ENCODE measurements at regions not wholly inside any gene's neighbourhood (a gene's known extent, or its start where the extent isn't known, plus 50 kb on each side); places are given as distances from the start of the nearest gene placed in this dataset.
"Not testable (repeated sequence)": the region's sequence is repeated elsewhere in the genome, so short reads cannot be mapped to it uniquely, and the experiment has no call there.

- DNase-seq (ENCODE audit: low read depth, low spot score) = no peak
- H3K4me3 ChIP-seq (ENCODE audit: low read length) = no peak overlapping the region
These were observed 484.7 kb downstream of the DACH1 start for GRCh38 chr13:71382285-71382684.

DNA sequence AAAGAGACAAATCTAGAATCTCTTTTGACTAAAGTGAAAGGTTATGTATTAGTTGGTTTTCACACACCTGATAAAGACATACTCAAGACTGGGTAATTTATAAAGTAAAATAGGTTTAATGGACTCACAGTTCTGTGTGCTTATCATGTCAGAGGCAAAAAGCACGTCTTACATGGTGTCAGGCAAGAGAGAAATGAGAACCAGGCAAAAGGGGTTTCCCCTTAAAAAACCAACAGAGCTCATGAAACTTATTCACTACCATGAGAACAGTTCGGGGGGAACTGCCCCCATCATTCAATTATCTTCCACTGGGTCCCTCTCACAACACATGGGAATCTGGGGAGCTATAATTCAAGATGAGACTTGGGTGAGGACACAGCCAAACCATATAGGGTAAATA, 486.8 kb downstream of the DACH1 start:
- no peak overlapping the region for H3K4me3 ChIP-seq (ENCODE audit: low read length)

DNA sequence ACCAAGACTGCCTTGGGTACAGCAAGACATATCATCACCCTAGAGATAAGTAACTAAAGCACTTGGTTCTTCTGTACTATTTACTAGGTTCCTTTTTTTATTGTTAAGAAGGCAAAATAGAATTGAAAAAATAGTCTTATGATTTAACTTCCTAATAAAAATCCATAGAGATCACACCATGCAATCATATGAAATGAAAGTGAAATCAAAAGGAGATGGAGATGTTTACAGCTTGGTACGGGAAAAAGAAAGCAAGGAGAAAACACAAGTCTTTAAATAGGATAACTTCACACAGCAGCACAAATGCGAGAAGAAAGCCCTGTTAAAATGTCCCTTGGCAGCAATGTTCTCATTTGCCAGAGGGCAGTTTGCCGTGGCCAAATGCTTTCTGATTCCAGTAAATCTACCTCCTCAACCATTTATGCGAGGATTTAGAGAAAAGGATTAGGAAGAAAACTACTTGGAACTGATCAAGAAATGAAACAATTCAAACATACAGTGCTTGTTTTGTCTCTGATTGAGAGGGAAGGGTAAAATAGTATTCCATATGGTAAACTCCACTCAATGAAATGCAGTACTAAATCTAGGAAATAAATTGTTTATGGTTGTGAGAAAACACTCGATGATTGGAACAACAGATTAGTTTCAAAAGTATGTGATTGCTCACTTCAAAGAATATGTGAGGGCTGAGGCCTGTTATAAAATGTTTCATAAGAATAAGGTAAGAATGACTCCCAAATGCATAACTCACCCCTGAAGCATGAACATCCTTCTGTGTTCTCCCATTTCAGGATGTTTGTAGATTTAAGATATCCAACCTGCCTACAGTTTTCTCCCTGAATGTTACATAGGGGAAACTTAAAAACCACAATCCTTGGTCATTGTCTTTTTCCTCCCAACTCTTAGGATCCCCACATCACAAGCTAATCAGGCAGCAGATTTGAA, 487.8 kb downstream of the DACH1 start:
- no peak overlapping the region for H3K4me3 ChIP-seq (ENCODE audit: low read length)
- DNase-seq (ENCODE audit: low read depth, low spot score) = no peak

More for the DNA sequence above, 486.8 kb downstream of the DACH1 start:
- DNase-seq (ENCODE audit: low read depth, low spot score) = no peak

- H3K4me3 ChIP-seq (ENCODE audit: low read length) = no peak overlapping the region
- DNase-seq (ENCODE audit: low read depth, low spot score) = no peak
These were observed 492.4 kb downstream of the DACH1 start for GRCh38 chr13:71374471-71375049.

DNA sequence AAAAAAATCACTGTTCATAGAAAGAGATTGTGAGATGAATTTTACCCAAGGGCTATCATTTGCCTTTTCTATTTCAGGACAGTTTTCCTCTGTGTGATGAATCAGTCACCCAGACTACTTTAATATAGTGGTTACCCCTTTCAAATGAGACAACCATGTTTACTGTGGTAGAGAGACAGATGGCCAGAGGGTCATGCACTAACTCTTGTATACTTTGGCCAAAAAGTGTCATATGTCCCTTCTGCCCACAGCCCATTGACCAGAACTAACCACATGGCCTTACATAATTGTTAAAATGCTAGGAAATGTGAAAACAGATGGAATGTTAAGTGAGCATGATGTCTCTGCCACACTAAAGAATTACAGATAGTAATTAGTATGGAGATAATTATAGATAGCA, 498.7 kb downstream of the DACH1 start:
- DNase-seq (ENCODE audit: low read depth, low spot score) = no peak
- no peak overlapping the region for H3K4me3 ChIP-seq (ENCODE audit: low read length)

GRCh38 chr13:71360041-71360440, 507.0 kb downstream of the DACH1 start:
- H3K4me3 ChIP-seq (ENCODE audit: low read length) = no peak overlapping the region
- no peak for DNase-seq (ENCODE audit: low read depth, low spot score)

GRCh38 chr13:71359641-71360040, 507.4 kb downstream of the DACH1 start:
- DNase-seq (ENCODE audit: low read depth, low spot score) = no peak
- H3K4me3 ChIP-seq (ENCODE audit: low read length) = no peak overlapping the region

DNA sequence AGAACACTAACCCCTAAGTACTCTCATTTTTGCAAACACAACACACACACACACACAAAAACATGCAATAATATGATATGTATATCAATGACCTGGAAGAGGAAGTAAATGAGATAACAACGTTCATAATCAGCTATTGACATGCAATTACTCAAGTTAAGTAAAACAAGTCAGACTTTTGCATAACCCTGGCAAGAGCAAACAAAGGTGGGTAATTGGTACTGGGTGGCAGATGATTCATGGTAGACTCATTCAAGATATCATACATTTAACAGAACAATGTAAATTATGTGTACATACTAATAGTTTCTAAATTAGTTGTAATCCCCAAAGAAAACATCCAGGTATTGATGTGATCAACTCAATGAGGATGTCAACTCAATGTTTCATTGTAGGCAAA, 508.8 kb downstream of the DACH1 start:
- no peak for DNase-seq (ENCODE audit: low read depth, low spot score)
- H3K4me3 ChIP-seq (ENCODE audit: low read length) = no peak overlapping the region

- no peak for DNase-seq (ENCODE audit: low read depth, low spot score)
- no peak overlapping the region for H3K4me3 ChIP-seq (ENCODE audit: low read length)
These were observed 512.0 kb downstream of the DACH1 start for GRCh38 chr13:71355010-71355409.

GRCh38 chr13:71350886-71351285, 516.1 kb downstream of the DACH1 start:
- H3K4me3 ChIP-seq (ENCODE audit: low read length) = no peak overlapping the region
- DNase-seq (ENCODE audit: low read depth, low spot score) = no peak

DNA sequence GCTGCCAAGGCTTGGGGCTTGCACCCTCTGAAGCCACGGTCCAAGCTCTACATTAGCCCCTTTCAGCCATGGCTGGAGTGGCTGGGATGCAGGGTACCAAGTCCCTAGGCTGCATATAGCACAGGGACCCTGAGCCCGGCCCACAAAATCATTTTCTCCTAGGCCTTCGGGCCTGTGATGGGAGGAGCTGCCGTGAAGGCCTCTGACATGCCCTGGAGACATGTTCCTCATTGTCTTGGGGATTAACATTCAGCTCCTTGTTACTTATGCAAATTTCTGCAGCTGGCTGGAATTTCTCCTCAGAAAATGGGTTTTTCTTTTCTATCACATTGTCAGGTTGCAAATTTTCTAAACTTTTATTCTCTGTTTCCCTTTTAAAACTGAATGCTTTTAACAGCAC, 521.1 kb downstream of the DACH1 start:
- DNase-seq (ENCODE audit: low read depth, low spot score); H3K4me3 ChIP-seq (ENCODE audit: low read length): not testable (repeated sequence)

GRCh38 chr13:71339736-71340135, 527.3 kb downstream of the DACH1 start:
- H3K4me3 ChIP-seq (ENCODE audit: low read length) = no peak overlapping the region
- no peak for DNase-seq (ENCODE audit: low read depth, low spot score)

- no peak for DNase-seq (ENCODE audit: low read depth, low spot score)
These were observed 528.0 kb downstream of the DACH1 start for GRCh38 chr13:71339005-71339404.

GRCh38 chr13:71338070-71338469, 528.9 kb downstream of the DACH1 start:
- H3K4me3 ChIP-seq (ENCODE audit: low read length) = no peak overlapping the region
- DNase-seq (ENCODE audit: low read depth, low spot score) = no peak

More at GRCh38 chr13:71339005-71339404, 528.0 kb downstream of the DACH1 start:
- H3K4me3 ChIP-seq (ENCODE audit: low read length) = no peak overlapping the region

DNA sequence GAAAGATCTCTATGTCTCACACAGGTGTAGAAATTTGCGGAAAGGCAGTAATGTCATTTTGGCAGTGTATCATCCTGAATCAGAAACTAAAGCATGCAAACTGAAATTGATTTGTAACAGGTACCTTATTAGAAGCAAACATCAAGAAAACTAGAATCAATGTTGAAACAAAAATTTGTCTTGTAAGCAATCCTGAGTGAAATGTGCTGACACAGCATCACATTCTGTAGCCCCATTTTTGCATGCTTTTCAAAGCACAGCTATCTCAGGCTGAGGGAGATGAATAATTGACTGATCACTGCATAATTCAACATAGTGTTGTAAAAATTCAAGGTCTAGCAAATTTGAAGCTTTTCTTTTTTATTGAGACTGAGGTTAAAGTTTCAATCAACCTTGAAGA, 539.7 kb downstream of the DACH1 start:
- no peak overlapping the region for H3K4me3 ChIP-seq (ENCODE audit: low read length)

GRCh38 chr13:71325556-71325955, 541.4 kb downstream of the DACH1 start:
- DNase-seq (ENCODE audit: low read depth, low spot score) = no peak
- H3K4me3 ChIP-seq (ENCODE audit: low read length) = no peak overlapping the region

More for the DNA sequence above, 539.7 kb downstream of the DACH1 start:
- no peak for DNase-seq (ENCODE audit: low read depth, low spot score)

DNA sequence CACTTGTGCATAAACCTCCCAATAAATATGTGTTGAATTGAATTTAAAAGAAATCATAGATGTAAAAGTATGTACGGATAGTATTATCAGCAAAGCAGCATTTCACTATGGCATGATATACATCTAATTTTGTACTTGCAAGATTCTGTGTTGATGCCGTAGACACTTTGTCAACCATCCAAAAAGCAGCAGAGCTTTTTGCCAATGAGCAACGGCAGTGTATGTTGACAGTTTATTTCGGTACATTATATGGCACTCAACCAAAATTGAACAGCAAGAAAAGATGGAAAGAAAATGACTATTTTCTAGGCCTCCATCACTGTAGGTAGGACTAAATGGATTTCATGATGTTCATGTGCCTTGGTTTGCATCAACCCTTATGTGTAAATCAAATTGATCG, 543.7 kb downstream of the DACH1 start:
- H3K4me3 ChIP-seq (ENCODE audit: low read length) = no peak overlapping the region
- DNase-seq (ENCODE audit: low read depth, low spot score) = no peak

- DNase-seq (ENCODE audit: low read depth, low spot score) = peak; percentile 15
- H3K4me3 ChIP-seq (ENCODE audit: low read length) = no peak overlapping the region
These were observed 546.6 kb downstream of the DACH1 start for GRCh38 chr13:71320452-71320851.

DNA sequence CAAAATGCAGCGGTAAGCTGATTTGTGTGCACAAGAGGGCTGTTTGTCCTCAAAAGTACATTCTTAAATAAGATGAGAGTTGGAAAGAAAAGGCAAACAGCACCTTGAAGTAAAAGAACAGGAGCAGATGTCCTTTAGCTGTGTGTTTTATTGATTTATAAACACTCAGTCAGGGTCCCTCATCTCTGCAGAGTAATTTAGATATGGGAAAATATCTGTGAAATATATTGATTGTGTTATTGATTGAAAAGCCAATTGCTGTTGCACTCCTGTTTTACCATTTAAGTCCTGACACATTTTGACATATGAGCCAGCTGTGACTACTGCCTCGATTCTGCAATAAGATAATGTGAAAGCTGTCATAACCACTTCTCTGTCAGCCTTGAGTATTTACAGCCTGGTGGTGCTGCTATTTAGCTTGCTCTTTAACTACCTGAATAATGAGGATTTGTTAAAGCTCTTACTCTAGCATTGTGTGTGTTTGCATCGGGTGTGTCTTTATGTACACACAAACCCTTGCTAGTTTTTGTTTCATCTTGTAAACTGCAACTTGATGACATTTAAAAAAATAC, 550.1 kb downstream of the DACH1 start:
- no peak overlapping the region for H3K4me3 ChIP-seq (ENCODE audit: low read length)
- no peak for DNase-seq (ENCODE audit: low read depth, low spot score)

DNA sequence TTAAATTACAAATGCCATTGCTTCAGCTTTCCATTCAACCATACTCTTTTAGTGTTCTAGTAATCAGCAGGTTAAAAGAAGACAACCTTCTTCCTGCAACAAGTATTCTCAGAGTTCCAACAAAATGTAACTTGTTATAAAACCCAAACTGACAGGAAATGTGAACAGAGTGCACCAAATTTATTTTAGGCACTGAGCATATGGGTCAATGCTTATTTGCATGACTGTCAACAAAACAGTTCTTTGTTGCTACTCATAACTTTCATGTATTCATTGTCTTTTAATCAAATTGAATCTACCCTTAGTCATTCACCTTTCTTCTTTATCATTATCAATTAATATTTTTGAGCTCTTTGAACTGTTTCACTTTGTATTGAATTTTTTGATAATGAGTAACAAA, 554.1 kb downstream of the DACH1 start:
- no peak overlapping the region for H3K4me3 ChIP-seq (ENCODE audit: low read length)
- no peak for DNase-seq (ENCODE audit: low read depth, low spot score)

All from Jurkat, Clone E6-1 (cell line).